ENCODE measurements at regions not wholly inside any gene's neighbourhood (a gene's known extent, or its start where the extent isn't known, plus 50 kb on each side); places are given as distances from the start of the nearest gene placed in this dataset.
A peak's percentile ranks its signal among the peaks of the same experiment; 100 is the strongest.

DNA sequence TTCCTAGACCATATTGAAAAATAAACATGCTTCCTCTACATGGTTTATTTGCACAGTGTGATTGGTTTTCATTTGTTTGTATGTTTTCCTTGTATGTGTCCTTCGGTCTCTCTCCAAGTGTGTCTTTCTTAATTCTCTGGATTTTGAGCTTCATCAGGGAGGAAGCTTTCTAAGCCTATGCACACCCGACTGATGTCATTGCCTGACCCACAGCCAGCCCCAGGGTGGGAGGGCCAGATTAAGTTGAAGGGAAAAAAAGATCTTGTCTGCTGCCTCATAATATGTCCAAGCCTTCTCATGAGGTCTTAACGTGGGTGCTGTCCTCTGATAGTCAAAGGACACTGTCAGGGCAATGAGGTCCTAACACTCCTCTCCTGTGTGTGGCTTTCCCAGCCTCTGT is 115.2 kb downstream of the MARCHF4 start:
- WGBS (ENCODE audit: missing lambda C conversion rate), result 55% methylated on average over 3 of the region's 3 CpGs
- ATAC-seq (peak in 1 of 2 experiments; percentile 25; a peak in 1 of 6 replicates), FAIRE-seq (no peak)

More for the DNA sequence above, 115.2 kb downstream of the MARCHF4 start:
- H3K9me3 ChIP-seq, result no peaks in the 10 kb centered on the region
- POLR2A ChIA-PET, result no interaction called here
- no peak overlapping the region for H3K4me2 ChIP-seq
- no peak overlapping the region for H3K27ac ChIP-seq
- no peak for DNase-seq (ENCODE audit: low read depth in 1 of 2, low spot score in 1 of 2)
- TF ChIP-seq RFX5 (IDR thresholded peaks at IDR 0.05), result no peak
- CTCF ChIA-PET, result interaction anchor here (1.3 kb wide), 1 partner anchor 16 kb away, joined by 3 read pairs; no protein-coding TSS in a partner anchor
- H3K4me3 ChIP-seq, result no peak overlapping the region
- H3K4me1 ChIP-seq, result no peaks in the 10 kb centered on the region
